Parathyroid adenoma (tissue), 2 donors: ENCODE measurements at regions not wholly inside any gene's neighbourhood (a gene's known extent, or its start where the extent isn't known, plus 50 kb on each side); places are given as distances from the start of the nearest gene placed in this dataset.
"Not testable (repeated sequence)": the region's sequence is repeated elsewhere in the genome, so short reads cannot be mapped to it uniquely, and the experiment has no call there.

Experiments used
- H2AFZ ChIP-seq: fragments of 300-600 bp; sonication (generic); one replicate; pipeline ENCODE4 v1.7.0; 2017; ENCODE audit warnings: antibody characterized with exemption, mild to moderate bottlenecking
- H3K27ac ChIP-seq: fragments of 300-600 bp; sonication (generic); one replicate; pipeline ENCODE4 v1.7.0; 2017
- H3K27me3 ChIP-seq: fragments of 300-600 bp; sonication (generic); one replicate; pipeline ENCODE4 v1.7.0; 2017; ENCODE audit warnings: low read length; ENCODE audit not compliant: control insufficient read depth, insufficient read depth
- H3K36me3 ChIP-seq: fragments of 300-600 bp; sonication (generic); one replicate; pipeline ENCODE4 v1.7.0; 2017; ENCODE audit warnings: low read length; ENCODE audit not compliant: control insufficient read depth, insufficient read depth
- H3K4me1 ChIP-seq: fragments of 300-600 bp; sonication (generic); one replicate; pipeline ENCODE4 v1.7.0; 2017; ENCODE audit warnings: control low read depth
- H3K4me2 ChIP-seq: fragments of 300-600 bp; sonication (generic); one replicate; pipeline ENCODE4 v1.7.0; 2017; ENCODE audit warnings: low read length
- H3K4me3 ChIP-seq: fragments of 300-600 bp; sonication (generic); one replicate; pipeline ENCODE4 v1.7.0; 2017; ENCODE audit warnings: low read depth, low read length
- H3K79me2 ChIP-seq: fragments of 300-600 bp; sonication (generic); one replicate; pipeline ENCODE4 v1.7.0; 2017; ENCODE audit warnings: control low read depth
- H3K9ac ChIP-seq: fragments of 300-600 bp; sonication (generic); one replicate; pipeline ENCODE4 v1.7.0; 2017; ENCODE audit warnings: mild to moderate bottlenecking
- H3K9me3 ChIP-seq: fragments of 300-600 bp; sonication (generic); one replicate; pipeline ENCODE4 v1.7.0; 2017; ENCODE audit warnings: low read length; ENCODE audit not compliant: control insufficient read depth
- CTCF ChIP-seq: fragments of 300-600 bp; sonication (generic); IDR thresholded peaks from one replicate; pipeline ENCODE4 v1.7.0; 2017; ENCODE audit warnings: antibody characterized with exemption, mild to moderate bottlenecking
- donor health status: primary hyperparathyroidism.

DNA sequence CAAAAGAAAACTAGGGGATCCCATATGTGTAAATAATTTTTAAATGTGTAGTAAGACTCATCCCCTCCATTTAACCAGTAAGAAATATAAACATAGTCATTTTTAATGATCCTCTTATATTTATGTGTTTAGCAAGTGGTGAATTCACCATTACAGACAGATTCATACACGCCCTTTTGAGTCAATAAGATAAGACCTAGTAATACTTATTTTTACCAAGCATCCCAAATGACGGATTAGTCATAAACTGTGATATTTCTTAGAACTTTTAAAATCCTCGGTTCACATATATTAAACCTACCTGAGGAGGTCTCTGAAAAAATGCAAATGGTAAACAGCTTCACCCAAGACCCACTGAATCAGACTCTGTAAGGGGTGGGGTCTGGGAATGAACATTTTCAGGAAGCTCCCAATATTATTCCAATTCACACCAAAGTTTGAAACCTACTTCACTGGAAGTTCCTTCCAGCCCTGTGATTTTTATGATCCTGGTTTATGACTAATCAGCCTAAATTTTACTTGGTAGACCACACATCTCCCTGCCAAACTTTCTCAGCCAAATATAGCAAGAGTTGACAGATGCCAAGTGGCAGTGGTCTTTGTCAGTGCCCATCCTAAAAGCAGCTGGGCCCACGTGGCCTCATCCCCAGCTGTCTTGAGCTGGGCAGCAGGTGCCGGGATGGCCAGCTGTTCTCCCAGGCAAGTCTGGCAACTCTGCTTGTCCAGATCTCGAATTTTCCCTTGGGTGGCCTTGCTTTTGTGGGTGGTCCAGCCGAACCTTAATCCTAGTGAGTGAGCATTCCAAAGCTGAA lies 559.0 kb upstream of the RGMB start:
- Histone ChIP-seq H3K9ac (no peak overlapping the region), H3K4me1 (no peaks in the 10 kb centered on the region), H3K4me3 (no peak overlapping the region), H3K79me2 (no peaks in the 10 kb centered on the region), H3K27ac (no peak overlapping the region), H3K9me3 (no peaks in the 10 kb centered on the region), H3K36me3 (no peaks in the 10 kb centered on the region), H3K4me2 (no peak overlapping the region), H3K27me3 (no peaks in the 10 kb centered on the region), H2AFZ (no peak overlapping the region)
- TF ChIP-seq CTCF: no peak

- Histone ChIP-seq H3K27ac (no peak overlapping the region), H3K36me3 (no peaks in the 10 kb centered on the region), H3K4me3 (no peak overlapping the region), H3K79me2 (no peaks in the 10 kb centered on the region), H3K9me3 (no peaks in the 10 kb centered on the region), H3K4me1 (no peaks in the 10 kb centered on the region), H3K9ac (no peak overlapping the region), H3K27me3 (no peaks in the 10 kb centered on the region), H3K4me2 (no peak overlapping the region), H2AFZ (no peak overlapping the region)
- no peak for TF ChIP-seq CTCF
Observed at GRCh38 chr5:98217138-98217537, 556.3 kb upstream of the RGMB start.

DNA sequence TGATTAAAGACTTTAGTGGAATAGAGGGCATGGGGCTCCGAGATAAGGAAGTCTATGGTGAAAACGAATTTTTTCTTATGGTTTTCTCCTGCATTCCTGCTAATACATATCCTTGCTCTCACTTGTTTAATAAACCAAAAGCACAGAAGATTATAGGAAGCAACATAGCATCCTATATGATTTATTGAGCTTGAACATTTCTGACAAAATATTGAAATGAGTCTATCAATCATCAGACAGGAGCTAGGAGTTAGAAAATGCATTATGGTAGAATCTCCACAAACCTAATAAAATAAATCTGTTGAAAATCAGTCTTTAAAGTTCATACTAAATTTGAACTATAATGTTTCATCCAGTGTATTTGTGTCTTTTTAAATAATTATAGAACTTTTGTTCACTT lies 554.6 kb upstream of the RGMB start:
- Histone ChIP-seq H3K36me3 (no peaks in the 10 kb centered on the region), H3K79me2 (no peaks in the 10 kb centered on the region), H2AFZ (no peak overlapping the region), H3K9me3 (no peaks in the 10 kb centered on the region), H3K9ac (no peak overlapping the region), H3K27me3 (no peaks in the 10 kb centered on the region), H3K4me1 (no peaks in the 10 kb centered on the region), H3K4me3 (no peak overlapping the region), H3K27ac (no peak overlapping the region), H3K4me2 (no peak overlapping the region)
- TF ChIP-seq CTCF: no peak

- Histone ChIP-seq H3K9ac (no peak overlapping the region), H3K4me1 (no peaks in the 10 kb centered on the region), H2AFZ (no peak overlapping the region), H3K27me3 (no peaks in the 10 kb centered on the region), H3K4me2 (no peak overlapping the region), H3K27ac (no peak overlapping the region), H3K36me3 (no peaks in the 10 kb centered on the region), H3K9me3 (no peaks in the 10 kb centered on the region), H3K4me3 (no peak overlapping the region), H3K79me2 (no peaks in the 10 kb centered on the region)
- no peak for TF ChIP-seq CTCF
Observed at GRCh38 chr5:98227489-98227888, 546.0 kb upstream of the RGMB start.

- no peak overlapping the region for H3K9ac ChIP-seq
- no peak overlapping the region for H2AFZ ChIP-seq
- H3K79me2 ChIP-seq: no peaks in the 10 kb centered on the region
- H3K9me3 ChIP-seq: no peaks in the 10 kb centered on the region
- TF ChIP-seq CTCF: no peak
- no peak overlapping the region for H3K4me2 ChIP-seq
- H3K36me3 ChIP-seq: no peaks in the 10 kb centered on the region
- no peak overlapping the region for H3K4me3 ChIP-seq
- no peak overlapping the region for H3K27ac ChIP-seq
- H3K27me3 ChIP-seq: no peaks in the 10 kb centered on the region
- H3K4me1 ChIP-seq: no peaks in the 10 kb centered on the region
Observed at GRCh38 chr5:98231089-98231488, 542.4 kb upstream of the RGMB start.

- H3K27ac ChIP-seq, H3K4me2 ChIP-seq, H3K4me3 ChIP-seq, H3K36me3 ChIP-seq, H3K27me3 ChIP-seq, H3K9me3 ChIP-seq, H3K9ac ChIP-seq, H3K79me2 ChIP-seq, H2AFZ ChIP-seq, H3K4me1 ChIP-seq: not testable (repeated sequence)
Observed at GRCh38 chr5:98237794-98238193, 535.7 kb upstream of the RGMB start.
